ENCODE measurements at regions not wholly inside any gene's neighbourhood (a gene's known extent, or its start where the extent isn't known, plus 50 kb on each side); places are given as distances from the start of the nearest gene placed in this dataset.

- TF ChIP-seq, protein P1, sequence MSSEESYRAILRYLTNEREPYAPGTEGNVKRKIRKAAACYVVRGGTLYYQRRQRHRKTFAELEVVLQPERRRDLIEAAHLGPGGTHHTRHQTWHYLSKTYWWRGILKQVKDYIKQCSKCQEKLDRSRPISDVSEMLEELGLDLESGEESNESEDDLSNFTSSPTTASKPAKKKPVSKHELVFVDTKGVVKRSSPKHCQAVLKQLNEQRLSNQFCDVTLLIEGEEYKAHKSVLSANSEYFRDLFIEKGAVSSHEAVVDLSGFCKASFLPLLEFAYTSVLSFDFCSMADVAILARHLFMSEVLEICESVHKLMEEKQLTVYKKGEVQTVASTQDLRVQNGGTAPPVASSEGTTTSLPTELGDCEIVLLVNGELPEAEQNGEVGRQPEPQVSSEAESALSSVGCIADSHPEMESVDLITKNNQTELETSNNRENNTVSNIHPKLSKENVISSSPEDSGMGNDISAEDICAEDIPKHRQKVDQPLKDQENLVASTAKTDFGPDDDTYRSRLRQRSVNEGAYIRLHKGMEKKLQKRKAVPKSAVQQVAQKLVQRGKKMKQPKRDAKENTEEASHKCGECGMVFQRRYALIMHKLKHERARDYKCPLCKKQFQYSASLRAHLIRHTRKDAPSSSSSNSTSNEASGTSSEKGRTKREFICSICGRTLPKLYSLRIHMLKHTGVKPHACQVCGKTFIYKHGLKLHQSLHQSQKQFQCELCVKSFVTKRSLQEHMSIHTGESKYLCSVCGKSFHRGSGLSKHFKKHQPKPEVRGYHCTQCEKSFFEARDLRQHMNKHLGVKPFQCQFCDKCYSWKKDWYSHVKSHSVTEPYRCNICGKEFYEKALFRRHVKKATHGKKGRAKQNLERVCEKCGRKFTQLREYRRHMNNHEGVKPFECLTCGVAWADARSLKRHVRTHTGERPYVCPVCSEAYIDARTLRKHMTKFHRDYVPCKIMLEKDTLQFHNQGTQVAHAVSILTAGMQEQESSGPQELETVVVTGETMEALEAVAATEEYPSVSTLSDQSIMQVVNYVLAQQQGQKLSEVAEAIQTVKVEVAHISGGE (tag by site-specific recombination; conservative IDR thresholded peaks at IDR 0.05; ENCODE audit: low read depth): no peak
- TF ChIP-seq ZNF560 (tag by site-specific recombination; IDR thresholded peaks at IDR 0.05; ENCODE audit: borderline replicate concordance) (no peak), PRDM1 (tag by site-specific recombination; IDR thresholded peaks at IDR 0.05) (0 out of 2 replicates have a peak, but pooled peaks have one; percentile 48), OSR2 (tag by site-specific recombination; IDR thresholded peaks at IDR 0.05) (peak; percentile 38; the same call in 1 of the 2 replicates), ZNF830 (tag by site-specific recombination; IDR thresholded peaks at IDR 0.05; ENCODE audit: low read depth) (no peak), ZNF660 (tag by site-specific recombination; IDR thresholded peaks at IDR 0.05) (no peak), ZNF302 (tag by site-specific recombination; IDR thresholded peaks at IDR 0.05; ENCODE audit: low read depth) (no peak), KLF17 (tag by site-specific recombination; IDR thresholded peaks at IDR 0.05) (no peak), GLIS1 (tag by site-specific recombination; IDR thresholded peaks at IDR 0.05) (no peak), ZNF843 (tag by site-specific recombination; IDR thresholded peaks at IDR 0.05) (no peak), ZBTB6 (tag by site-specific recombination; IDR thresholded peaks at IDR 0.05) (no peak), GLI2 (tag by site-specific recombination; IDR thresholded peaks at IDR 0.05; ENCODE audit: borderline replicate concordance, low read depth) (no peak), ZNF214 (tag by site-specific recombination; IDR thresholded peaks at IDR 0.05; ENCODE audit: borderline replicate concordance) (no peak), GFI1B (tag by site-specific recombination; IDR thresholded peaks at IDR 0.05) (no peak), ZBTB26 (tag by site-specific recombination; optimal IDR thresholded peaks at IDR 0.05) (no peak)
- TF ChIP-seq, protein P2, sequence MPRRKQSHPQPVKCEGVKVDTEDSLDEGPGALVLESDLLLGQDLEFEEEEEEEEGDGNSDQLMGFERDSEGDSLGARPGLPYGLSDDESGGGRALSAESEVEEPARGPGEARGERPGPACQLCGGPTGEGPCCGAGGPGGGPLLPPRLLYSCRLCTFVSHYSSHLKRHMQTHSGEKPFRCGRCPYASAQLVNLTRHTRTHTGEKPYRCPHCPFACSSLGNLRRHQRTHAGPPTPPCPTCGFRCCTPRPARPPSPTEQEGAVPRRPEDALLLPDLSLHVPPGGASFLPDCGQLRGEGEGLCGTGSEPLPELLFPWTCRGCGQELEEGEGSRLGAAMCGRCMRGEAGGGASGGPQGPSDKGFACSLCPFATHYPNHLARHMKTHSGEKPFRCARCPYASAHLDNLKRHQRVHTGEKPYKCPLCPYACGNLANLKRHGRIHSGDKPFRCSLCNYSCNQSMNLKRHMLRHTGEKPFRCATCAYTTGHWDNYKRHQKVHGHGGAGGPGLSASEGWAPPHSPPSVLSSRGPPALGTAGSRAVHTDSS (tag by site-specific recombination; IDR thresholded peaks at IDR 0.05): 0 out of 2 replicates have a peak, but pooled peaks have one; percentile 64
- TF ChIP-seq, protein P3, sequence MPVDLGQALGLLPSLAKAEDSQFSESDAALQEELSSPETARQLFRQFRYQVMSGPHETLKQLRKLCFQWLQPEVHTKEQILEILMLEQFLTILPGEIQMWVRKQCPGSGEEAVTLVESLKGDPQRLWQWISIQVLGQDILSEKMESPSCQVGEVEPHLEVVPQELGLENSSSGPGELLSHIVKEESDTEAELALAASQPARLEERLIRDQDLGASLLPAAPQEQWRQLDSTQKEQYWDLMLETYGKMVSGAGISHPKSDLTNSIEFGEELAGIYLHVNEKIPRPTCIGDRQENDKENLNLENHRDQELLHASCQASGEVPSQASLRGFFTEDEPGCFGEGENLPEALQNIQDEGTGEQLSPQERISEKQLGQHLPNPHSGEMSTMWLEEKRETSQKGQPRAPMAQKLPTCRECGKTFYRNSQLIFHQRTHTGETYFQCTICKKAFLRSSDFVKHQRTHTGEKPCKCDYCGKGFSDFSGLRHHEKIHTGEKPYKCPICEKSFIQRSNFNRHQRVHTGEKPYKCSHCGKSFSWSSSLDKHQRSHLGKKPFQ (tag by site-specific recombination; IDR thresholded peaks at IDR 0.05): 0 out of 2 replicates have a peak, but pooled peaks have one; percentile 36
Observed at GRCh38 chr4:53937918-53938317, 126.5 kb downstream of the CHIC2 start (continued).
